HG03095 (cell line): ENCODE measurements at regions not wholly inside any gene's neighbourhood (a gene's known extent, or its start where the extent isn't known, plus 50 kb on each side); places are given as distances from the start of the nearest gene placed in this dataset.
"Not testable (repeated sequence)": the region's sequence is repeated elsewhere in the genome, so short reads cannot be mapped to it uniquely, and the experiment has no call there.

Source experiments
- ATAC-seq: cut with Tn5 transposase; IDR thresholded peaks from one replicate; pipeline ENCODE4 v1.9.1; 2021; ENCODE audit warnings: moderate library complexity; ENCODE audit not compliant: unreplicated experiment

DNA sequence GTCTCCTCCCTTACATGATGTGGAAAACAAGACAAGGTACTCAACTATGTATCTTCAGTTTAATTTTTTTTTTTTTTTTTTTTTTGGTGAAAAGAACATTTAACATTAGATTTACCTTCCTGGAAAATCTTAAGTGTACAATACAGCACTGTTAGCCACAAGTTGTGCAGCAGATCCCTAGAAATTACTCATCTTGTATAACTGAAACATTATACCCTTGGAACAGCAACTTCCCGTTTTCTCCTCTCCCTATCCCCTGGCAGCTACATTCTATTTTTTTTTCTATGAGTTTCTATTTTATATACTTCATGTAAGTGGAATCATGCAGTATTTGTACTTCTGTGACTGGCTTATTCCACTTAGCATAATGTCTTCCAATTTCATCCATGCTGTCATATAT is 421.9 kb upstream of the FTMT start:
- no peak for ATAC-seq

DNA sequence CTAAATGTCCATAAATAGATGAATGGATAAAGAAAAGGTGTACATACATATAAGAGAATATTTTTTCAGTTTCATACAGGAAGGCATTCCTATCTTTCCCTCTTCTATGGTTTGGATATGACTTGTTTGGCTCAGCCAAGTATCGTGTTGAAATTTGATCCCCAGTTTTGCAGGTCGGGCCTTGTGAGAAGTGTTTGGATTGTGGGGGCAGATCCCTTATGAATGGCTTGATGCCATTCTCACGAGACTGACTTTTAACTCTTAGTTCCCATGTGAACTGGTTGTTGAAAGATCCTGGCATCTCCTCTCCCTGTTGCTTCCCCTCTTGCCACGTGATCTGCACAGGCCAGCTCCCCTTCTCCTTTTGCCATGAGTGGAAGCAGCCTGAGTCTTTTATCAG is 421.1 kb upstream of the FTMT start:
- no peak for ATAC-seq

DNA sequence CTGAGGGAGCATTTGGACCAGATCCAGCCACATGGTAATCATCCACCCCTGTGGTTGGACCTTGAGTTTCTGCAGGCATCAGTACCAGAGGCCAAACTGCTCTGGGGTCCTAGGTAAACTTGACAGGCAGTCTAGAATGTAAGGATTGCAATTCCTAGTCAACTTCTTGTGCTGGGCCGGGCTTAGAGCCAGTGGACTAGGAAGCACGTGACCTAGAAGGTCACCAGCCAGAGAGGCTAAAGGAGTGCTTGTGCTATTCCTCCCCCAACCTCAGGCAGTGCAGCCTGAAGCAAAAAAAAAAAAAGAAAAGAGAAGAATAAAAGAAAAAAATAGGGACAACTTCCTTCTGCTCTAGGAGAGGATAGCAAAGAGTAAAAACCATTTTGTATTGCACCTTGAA is 406.2 kb upstream of the FTMT start:
- no peak for ATAC-seq

DNA sequence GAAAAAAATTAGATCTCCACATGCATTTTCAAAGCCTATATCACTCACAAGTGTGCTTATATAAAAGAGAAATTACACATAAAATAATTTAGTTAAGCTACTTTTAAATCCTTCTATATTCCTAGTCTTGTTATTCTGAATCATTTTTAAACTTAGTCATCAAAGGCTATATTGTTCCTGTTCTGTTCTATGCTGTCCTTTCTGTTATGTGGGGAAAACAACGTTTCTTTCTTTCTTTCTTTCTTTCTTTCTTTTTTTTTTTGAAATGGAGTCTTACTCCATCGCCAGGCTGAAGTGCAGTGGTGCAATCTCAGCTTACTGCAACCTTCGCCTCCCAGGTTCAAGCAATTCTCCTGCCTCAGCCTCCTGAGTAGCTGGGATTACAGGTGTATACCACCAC is 389.2 kb upstream of the FTMT start:
- ATAC-seq: no peak

DNA sequence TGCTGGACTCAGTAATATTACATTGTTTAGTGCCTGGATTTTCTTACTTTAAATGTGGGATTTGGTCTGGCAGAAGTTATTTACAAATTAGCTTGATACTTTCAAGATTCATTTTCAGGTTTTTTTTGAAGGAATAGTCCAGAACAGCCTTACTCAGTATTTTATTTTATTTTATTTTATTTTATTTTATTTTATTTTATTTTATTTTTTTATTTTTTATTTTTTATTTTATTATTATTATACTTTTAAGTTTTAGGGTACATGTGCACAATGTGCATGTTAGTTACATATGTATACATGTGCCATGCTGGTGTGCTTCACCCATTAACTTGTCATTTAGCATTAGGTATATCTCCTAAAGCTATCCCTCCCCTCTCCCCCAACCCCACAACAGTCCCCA is 380.5 kb upstream of the FTMT start:
- ATAC-seq: not testable (repeated sequence)

DNA sequence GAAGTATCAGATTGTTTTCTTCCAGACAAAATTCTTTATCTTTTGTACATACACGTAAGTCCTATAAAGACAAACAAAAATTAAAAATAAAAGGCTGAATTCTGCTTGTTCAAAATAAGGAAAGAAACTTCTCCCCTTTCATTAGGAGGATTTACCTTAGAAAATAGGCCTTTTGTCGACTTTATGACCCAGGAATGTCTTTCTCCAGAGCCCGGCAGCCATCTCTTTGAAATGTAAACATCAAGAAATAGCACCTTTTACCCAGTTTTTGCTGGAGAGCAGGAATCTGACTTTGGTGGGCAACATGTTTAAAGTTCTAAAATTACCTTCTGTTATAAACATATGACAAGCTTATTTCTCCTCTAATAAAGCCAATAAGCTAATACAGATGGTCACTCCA is 373.0 kb upstream of the FTMT start:
- no peak for ATAC-seq

DNA sequence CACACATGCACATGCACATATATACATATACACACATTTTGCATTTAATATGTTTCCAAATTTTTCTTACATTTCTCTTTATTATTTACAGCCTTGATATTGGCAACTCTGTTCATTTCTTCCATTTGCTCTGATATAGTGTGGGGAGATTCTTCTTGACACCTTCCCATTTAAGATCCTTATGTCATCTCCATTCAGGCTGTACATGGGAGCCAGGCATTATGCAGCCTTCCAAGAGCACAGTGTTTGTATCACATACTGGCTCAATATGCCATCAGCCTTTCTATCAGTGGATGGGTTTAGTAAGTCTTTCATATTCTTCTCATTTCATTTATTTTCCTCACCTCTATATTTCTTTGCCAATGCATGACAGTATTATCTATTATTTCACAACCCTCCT is 372.3 kb upstream of the FTMT start:
- no peak for ATAC-seq

DNA sequence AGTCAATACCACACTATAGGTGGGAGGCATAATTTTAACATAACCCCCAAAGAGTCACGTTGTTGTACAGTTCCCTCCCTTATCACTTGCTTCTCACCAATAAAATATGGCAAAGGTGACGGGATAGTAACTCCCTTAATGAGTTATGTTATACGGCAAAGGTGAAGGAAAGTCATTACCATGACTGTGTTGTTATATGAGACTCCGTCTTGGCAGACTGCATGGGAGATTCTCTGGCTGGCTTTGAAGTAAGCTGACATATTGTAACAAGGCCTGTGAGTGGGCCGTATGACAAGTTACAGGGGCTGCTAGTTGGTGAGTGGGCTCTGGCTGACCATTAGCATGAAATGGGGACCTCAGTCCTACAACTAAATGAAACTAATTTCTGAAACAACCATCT is 366.4 kb upstream of the FTMT start:
- no peak for ATAC-seq

DNA sequence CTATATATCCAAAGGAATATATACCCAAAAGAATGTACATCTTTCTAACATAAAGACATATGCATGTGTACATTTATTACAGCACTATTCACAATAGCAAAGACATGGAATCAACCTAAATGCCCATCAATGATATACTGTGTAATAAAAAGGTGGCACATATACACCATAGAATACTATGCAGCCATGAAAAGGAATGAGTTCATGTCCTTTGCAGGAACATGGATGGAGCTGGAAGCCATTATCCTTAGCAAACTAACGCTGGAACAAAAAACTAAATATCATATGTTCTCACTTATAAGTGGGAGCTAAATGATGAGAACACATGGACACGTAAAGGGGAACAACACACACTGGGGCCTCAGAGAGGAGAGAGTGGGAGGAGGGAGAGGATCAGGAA is 365.7 kb upstream of the FTMT start:
- ATAC-seq: not testable (repeated sequence)

DNA sequence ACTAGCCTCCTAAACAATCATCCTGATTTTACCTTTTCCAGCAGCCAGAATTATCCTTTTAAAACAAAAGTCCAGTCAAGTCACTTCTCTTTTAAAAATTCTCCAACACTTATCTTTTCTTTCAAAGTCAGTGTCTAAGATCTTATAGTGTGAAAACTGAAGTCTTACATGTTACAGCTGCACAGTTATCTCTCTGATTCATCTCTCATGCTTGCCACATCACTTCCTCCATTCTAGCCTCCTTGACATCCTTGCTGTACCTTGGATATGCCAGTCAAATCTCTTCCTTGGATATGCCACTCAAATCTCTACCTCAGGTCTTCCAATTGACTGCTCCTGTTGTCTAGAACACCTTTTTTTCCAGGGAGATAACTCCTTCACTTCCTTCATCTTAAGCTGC is 361.7 kb upstream of the FTMT start:
- ATAC-seq: no peak

DNA sequence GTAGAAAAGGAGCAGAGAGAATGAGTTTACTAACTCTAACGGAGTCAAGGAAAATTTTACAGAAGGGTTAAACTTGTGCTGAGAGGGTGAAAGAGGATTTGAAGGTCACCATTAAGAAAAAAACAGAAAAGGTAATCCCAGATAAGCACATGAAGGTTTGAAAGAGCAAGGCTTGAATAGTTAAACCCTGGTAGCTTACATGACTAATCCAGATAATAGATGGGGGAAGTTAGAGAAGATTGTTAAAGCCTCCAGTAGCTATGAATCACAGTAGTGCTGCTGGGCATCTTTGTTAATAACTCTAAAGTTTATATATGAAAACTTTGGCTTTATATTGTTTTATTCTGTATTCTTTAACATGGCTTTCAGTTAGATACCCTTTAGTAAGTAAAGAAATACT is 354.5 kb upstream of the FTMT start:
- no peak for ATAC-seq

DNA sequence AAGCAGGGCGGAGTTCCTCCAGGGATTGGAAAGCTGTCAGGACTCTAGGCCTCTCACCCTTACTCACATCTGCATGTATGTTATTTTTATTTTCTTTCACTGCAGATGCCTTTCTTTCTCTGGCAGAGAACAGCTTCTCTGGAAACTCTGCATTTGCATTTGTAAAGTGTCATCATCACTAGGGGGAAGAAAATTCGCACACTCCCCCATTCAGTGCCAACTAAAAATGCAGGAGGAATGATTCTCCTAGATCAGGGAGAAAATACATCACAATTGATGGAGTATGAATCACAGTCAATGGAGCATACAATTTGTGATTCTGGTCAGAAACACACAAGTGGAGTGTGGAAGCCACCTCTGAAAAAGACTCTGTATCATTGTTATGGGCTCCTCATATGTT is 351.4 kb upstream of the FTMT start:
- no peak for ATAC-seq

DNA sequence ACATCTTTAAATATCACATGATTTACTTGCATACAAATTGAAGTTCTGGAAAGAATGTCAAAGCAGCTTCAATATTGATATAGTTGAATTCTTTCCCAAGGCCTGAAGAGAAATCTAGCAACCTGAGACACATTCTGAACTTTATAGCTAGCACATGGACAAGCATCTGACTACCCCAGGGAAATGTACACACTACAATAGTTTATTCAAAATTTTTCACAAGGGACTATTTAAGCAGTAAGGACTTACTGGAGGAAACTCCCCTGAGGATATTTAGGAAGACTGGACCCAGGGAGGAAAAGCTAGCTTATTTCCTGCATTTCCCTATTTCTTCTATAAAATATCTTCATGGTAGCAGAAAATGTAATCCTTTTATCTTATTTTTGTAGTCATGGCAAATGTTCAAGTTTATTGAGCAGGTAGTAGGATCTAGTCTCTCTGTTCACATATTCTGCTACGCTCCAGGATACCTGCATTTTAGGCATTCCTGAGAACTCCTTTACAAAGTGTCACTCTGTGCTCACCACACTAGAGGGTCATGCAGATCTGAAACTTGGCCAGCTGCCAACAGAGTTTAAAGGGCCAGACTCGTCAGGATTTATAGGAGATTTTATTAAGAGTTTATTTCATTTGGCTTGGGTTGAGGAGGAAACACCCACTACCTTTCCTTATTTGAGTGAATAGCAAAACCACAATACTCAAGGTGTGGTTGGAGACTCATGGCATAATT is 348.4 kb upstream of the FTMT start:
- no peak for ATAC-seq

DNA sequence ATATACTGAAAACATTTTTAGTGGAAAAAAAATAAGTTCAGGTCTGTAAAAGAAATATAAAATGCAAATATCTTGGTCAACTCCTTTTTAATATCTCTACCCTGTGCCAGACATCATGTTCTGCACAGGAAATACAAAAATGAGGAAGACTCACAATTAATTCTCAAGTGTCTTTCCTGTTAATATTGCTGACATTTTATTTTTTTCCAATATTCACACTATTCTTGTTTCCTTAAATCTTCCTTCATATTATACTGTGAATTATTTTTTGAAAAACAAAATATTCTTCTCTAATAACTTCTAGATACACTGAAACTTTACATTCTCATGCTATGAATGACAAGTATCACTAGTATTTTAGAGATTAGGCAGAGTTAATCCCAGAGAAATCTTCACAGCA is 334.7 kb upstream of the FTMT start:
- no peak for ATAC-seq

DNA sequence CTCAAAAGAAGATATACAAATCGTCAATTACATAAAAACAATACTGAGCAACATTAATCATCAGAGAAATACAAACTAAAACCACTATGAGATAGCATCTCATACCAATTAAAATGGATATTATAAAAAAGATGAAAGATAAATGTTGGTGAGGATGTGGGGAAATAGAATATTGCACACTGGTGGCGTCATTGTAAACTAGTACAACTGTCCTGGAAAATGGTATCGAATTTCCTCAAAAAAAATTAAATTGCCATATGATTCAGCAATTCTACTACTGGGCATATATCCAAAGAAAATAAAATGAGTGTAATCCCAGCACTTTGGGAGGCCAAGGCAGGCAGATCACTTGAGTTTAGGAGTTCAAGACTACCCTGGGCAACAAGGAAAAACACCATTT is 326.0 kb upstream of the FTMT start:
- ATAC-seq: no peak

DNA sequence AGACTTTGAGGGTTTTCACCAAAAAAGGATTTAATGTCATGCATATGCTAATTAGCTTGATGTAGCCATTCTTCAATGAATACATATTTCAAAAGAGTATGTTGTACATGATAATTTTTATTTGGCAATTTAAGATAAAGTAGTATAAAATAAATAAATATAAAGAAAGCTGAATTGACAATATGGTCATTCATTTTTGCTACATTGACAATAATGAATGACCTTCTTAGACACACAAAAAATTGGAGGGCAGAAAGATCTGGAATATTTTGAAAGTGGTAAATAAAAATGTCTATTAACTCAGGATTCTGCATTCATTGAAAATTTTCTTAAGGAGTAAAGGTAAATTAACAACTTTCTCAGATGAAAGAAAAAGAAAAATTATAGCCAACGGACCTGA is 324.8 kb upstream of the FTMT start:
- no peak for ATAC-seq

DNA sequence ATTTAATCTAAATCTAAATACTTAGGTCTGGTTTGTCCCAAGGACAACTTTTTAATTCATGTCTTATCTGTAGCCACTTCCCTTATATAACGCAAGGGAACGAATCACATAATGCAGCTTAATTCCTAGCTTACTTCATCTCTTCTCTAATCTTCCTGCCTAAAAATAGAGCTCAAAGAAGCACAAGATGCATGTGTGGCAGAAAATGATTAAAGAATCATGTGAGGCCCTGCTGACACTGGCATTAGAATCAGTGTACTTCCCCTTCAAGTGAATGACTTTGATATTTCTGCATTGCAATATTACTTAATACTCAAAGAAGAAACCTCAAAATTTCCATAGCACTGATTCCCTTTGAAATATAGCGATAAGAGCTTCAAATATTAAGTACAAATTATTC is 317.9 kb upstream of the FTMT start:
- ATAC-seq: no peak

DNA sequence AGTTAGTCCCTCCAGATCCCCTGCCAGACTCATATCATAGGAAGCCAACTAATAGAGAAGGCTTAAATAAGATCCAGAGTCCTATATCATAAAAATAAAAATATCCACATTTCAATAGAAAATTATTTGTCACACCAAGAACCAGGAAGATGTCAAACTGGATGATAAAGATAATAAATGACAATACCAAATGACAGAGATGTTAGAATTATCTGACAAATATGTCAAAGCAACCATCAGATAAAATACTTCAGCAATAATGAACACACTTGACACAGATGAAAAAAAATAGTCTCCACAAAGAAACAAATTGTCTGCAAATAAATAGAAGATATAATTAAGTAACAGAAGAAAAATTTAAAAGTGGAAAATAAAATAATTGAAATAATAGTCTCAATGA is 300.7 kb upstream of the FTMT start:
- ATAC-seq: no peak

DNA sequence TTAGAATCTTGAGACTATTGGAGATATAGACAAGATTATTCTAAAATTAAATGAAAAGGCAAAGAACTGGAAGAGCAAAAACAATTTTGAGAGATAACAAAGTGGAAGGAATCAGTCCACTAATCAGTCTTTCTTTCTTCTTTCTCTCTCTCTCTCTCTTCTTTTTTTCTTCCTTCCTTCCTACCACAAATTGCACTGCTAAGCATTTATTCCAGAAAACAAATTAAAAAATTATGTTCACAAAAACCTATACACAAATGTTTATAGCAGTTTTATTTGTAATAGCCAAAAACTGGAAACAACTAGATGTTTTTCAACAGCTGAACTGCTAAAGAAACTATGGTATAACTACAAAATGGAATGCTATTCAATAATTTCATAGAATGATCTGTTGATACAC is 291.9 kb upstream of the FTMT start:
- no peak for ATAC-seq

DNA sequence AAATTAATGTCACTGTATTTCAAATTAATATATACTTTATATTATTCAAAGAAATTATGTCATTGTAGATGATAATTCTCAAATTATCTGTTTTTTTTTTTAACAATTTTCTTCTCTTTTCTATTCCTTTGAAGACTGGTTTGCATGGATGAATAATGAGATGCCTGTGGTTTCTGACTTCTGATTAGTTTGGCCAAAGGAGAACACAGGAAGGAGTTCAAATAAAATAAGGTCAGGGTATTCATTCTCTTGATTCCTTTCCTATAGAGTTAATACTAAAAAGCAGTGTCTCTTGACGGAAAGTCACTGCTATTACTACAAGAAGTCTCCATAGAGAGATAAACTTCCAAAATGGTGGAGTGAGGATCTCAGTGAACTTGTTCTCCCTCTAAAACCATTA is 279.6 kb upstream of the FTMT start:
- no peak for ATAC-seq

DNA sequence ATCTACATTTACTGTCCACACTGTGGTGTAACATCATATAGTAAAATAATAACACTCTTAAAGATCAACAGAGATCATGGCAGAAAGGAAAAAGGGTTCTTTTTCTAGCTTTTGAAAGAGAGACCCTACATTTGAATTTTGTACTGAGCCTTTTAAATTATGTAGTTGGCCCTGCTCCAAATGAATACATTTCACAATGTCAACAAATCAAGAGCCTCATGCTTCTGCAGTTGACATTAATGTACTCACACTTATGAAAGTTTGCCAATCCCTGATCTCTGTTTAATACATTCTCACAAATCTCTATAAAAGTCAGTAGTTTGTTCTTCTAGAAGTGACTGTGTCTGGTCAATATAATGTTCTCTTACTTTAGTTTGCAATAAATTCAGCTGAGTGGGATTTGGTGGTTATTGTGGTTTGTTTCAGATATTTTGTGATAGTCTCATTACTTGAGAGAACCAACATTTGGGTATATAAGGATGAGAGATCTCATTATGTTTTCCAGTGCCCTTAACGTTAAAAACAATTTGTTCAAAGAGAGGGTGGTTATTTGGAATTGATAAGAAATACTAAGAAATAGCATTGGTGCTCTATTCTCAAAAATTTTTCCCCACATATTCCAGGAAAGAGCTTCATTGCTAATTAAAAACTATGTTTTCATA is 277.8 kb upstream of the FTMT start:
- ATAC-seq: no peak

DNA sequence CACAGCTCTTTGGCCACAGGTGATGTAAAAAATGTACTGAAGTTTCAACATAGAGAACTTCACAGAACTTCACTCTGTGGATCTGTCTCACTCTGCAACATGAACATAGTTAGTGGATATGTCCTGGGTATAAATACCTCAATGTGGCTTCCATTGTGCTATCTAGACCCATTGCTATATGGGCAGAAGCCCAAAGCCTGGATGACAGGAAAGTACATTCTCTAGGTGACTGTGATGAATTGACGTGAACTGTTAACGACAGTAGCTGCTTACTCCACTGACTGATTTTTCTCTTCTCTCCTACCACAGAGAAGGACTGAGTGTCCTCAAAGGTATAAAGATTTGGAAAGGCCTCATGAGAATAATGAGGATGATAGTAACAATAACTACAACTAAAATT is 270.1 kb upstream of the FTMT start:
- ATAC-seq: no peak

DNA sequence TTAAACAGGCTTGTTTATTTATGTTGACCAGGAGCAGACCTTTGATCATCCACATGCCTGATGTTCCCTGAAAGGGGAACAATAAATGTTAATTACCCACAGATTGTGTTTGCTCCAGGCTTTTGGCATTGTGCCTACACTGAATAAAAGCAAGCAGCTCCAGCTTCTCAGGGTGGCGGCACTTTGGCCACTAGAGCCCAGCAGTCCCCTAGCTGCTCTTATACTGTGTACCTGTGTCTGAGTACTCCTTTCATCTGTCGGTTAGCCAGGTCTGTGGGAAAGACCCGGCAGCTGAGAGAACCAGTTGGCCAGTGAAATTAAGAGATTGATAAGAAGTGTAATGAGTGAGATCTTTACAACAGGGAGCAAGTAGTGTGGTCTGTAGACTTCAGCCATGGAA is 254.8 kb upstream of the FTMT start:
- ATAC-seq: no peak
